Fibroblast of pulmonary artery (primary cell): ENCODE measurements at regions not wholly inside any gene's neighbourhood (a gene's known extent, or its start where the extent isn't known, plus 50 kb on each side); places are given as distances from the start of the nearest gene placed in this dataset.

Source experiments
- DNase-seq: peaks from one replicate; pipeline ENCODE4 v3.0.0-alpha.2; 2010; ENCODE audit warnings: low read depth
- H3K4me3 ChIP-seq: replicated peaks from 2 replicates; pipeline ENCODE4 v1.5.1; 2011; ENCODE audit warnings: low read depth, mild to moderate bottlenecking, control low read depth, low read length, moderate library complexity
- TF ChIP-seq, protein P1 (sequence below): IDR thresholded peaks from 2 replicates; pipeline ENCODE4 v1.5.1; 2011; ENCODE audit warnings: mild to moderate bottlenecking, control low read depth, low read length, inconsistent platforms; ENCODE audit errors: missing control alignments

DNA sequence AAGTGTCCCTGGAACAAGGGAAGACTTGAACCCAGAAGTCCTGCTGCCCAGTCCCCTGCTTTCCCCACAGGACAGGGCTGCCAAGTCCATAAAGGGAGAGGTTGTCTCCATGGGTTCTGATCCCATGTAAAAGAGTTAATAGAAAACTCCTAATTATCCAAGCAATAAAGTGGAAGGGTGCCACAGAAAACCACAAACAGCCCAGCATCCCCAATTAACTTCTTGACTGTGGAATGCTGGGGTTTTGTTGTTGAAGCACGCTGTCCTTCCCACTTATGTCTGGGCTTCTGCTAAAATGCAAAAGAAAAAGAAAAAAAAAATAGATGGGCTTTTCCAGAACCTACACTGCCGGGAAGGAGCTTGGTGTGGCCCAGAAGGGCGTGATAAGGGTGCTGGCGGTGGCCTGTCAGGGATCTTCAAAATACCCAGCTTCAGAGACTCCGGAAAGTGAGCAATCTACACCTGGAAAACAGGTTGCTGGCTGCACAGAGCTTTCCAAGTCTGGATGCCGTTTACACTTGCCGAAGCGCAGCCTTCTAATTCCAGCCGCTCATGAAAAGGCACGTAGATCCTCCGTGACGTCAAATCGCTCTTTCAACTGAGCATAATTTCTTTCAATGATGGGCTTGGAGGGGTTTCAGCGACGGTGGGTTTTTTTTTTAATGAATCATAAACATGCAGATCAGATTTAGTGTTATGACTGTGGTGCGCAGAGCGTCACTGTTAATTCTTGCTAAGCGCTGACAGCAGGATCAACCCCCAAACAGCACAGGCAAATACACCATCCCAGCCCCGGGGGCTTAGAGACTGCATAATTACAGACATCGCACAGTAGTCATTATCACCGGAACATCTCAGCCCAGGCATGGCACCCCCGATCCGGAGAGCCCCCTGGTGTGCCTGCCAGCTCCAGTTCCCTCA lies 197.6 kb downstream of the BCOR start:
- H3K4me3 ChIP-seq = no peak overlapping the region
- no peak for DNase-seq
- TF ChIP-seq, protein P1, sequence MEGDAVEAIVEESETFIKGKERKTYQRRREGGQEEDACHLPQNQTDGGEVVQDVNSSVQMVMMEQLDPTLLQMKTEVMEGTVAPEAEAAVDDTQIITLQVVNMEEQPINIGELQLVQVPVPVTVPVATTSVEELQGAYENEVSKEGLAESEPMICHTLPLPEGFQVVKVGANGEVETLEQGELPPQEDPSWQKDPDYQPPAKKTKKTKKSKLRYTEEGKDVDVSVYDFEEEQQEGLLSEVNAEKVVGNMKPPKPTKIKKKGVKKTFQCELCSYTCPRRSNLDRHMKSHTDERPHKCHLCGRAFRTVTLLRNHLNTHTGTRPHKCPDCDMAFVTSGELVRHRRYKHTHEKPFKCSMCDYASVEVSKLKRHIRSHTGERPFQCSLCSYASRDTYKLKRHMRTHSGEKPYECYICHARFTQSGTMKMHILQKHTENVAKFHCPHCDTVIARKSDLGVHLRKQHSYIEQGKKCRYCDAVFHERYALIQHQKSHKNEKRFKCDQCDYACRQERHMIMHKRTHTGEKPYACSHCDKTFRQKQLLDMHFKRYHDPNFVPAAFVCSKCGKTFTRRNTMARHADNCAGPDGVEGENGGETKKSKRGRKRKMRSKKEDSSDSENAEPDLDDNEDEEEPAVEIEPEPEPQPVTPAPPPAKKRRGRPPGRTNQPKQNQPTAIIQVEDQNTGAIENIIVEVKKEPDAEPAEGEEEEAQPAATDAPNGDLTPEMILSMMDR = no peak

DNA sequence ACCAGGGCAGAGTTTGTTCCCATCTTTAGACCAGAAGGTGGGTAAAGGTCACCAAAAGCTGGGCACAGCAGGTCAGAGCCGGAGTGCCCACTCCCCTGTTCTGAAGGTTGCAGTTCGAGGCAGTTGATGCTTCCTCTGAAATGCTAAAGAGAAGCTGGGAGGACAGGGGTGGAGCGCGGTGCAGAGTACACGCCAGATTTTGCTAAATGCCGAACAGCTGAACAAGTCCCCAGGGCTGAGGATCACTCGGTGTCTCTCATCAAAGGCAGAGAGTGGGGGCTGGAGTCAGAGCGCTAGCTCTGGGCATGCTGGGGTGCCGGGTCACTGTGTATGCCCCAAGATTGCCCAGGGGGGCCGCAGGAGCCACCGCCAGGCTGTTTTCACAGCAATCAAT lies 197.0 kb downstream of the BCOR start:
- TF ChIP-seq, protein P1 = no peak
- DNase-seq = no peak
- no peak overlapping the region for H3K4me3 ChIP-seq

DNA sequence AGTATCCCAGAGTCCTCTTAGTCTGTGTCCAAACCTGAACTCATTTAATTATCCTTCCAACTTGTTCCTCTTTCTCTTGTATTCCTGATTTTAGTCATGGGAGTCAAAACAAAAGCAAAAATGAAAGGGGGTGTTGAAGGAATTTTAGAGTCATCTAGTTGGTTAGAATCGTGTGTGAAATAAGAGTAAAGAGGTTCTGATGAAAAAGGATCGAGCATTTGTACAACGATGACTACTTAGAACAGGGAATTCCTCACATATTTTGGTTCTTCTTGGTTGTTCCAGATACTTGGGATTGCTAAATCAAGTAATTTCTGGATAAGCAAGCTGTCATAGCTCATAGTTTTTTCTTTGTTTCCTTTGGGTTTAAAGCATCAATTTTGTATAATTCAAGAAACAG lies 194.4 kb downstream of the BCOR start:
- TF ChIP-seq, protein P1 = no peak
- H3K4me3 ChIP-seq = no peak overlapping the region
- peak; percentile 70 for DNase-seq

DNA sequence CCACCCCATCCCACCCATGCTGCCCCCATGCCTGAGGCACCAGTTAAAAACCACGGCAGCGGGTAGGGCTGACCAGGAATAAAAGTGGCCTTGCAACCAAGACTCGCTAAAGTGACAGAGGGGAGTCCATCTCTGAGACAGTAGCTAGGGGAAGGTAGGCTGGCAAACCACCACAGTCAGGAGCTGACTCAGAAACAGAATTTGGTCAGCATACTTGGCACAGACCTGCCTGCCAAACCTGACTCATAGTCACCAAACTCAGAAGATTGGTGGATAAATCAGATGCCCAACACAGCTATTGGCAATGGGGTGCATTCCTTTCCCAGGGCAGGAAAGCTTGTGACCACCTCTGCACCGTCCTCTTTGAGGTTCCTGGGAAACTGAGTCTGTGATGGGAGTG lies 193.8 kb downstream of the BCOR start:
- H3K4me3 ChIP-seq = no peak overlapping the region
- TF ChIP-seq, protein P1 = no peak
- peak; percentile 28 for DNase-seq

GRCh38 chrX:39904816-39905537 lies 192.8 kb downstream of the BCOR start:
- TF ChIP-seq, protein P1 = no peak
- DNase-seq = no peak
- H3K4me3 ChIP-seq = no peak overlapping the region

- TF ChIP-seq, protein P1 = no peak
- no peak overlapping the region for H3K4me3 ChIP-seq
- peak; percentile 40 for DNase-seq
These were observed 192.2 kb downstream of the BCOR start for GRCh38 chrX:39905538-39905891.
